PC-9 (cell line): ENCODE measurements at regions not wholly inside any gene's neighbourhood (a gene's known extent, or its start where the extent isn't known, plus 50 kb on each side); places are given as distances from the start of the nearest gene placed in this dataset.

Experiments used
- BruUV-seq: library from RNA; stranded (reverse); fragments of 400-500 nt; replicated peaks from 2 replicates; lab custom pipeline; 2021; lab: Mats Ljungman, UMichigan
- CTCF ChIA-PET: fragments of 300-600 bp; sonication (Branson Sonifier 250); formaldehyde crosslinking; loops from one replicate; lab custom pipeline; 2022; ENCODE audit warnings: antibody characterized with exemption; lab: Charles Lee
- POLR2A ChIA-PET: fragments of 300-600 bp; sonication (Branson Sonifier 250); formaldehyde crosslinking; loops from one replicate; lab custom pipeline; 2022; ENCODE audit warnings: antibody characterized with exemption; ENCODE audit not compliant: unreplicated experiment; lab: Charles Lee
- DNase-seq, 2 experiments: peaks; one replicate each; pipeline versions ENCODE4 v3.0.0 to v3.0.0-alpha.2; 2015 to 2022; ENCODE audit warnings: mixed read lengths in 1 of 2
- H2AFZ ChIP-seq: fragments of 200-600 bp; sonication (generic); 2 replicates; pipeline ENCODE4 v1.8.1; 2017; ENCODE audit warnings: antibody characterized with exemption
- H3F3A ChIP-seq: fragments of 200-600 bp; sonication (generic); 2 replicates; pipeline ENCODE4 v1.8.1; 2017; ENCODE audit warnings: antibody characterized with exemption, mild to moderate bottlenecking, low read depth; ENCODE audit not compliant: insufficient read depth
- H3K27ac ChIP-seq: fragments of 200-600 bp; sonication (generic); 2 replicates; pipeline ENCODE4 v1.6.1; 2016; ENCODE audit warnings: mixed run types
- H3K27me3 ChIP-seq: fragments of 200-600 bp; sonication (generic); 2 replicates; pipeline ENCODE4 v1.6.1; 2016; ENCODE audit warnings: low read depth, mixed run types; ENCODE audit not compliant: insufficient read depth
- H3K36me3 ChIP-seq: fragments of 200-600 bp; sonication (generic); 2 replicates; pipeline ENCODE4 v1.6.1; 2016; ENCODE audit warnings: low read depth, mixed run types
- H3K4me1 ChIP-seq: fragments of 200-600 bp; sonication (generic); replicated peaks from 2 replicates; pipeline ENCODE4 v1.6.1; 2016; ENCODE audit warnings: mixed run types; ENCODE audit not compliant: insufficient read depth
- H3K4me2 ChIP-seq: fragments of 200-600 bp; sonication (generic); 2 replicates; pipeline ENCODE4 v1.6.1; 2017; ENCODE audit warnings: mixed run types
- H3K4me3 ChIP-seq: fragments of 200-600 bp; sonication (generic); 2 replicates; pipeline ENCODE4 v1.6.1; 2016; ENCODE audit warnings: mixed run types
- H3K79me2 ChIP-seq: fragments of 200-600 bp; sonication (generic); 2 replicates; pipeline ENCODE4 v1.6.1; 2017; ENCODE audit warnings: low read depth, mixed run types
- H3K9me2 ChIP-seq: fragments of 200-600 bp; sonication (generic); 2 replicates; pipeline ENCODE4 v1.8.1; 2017; ENCODE audit warnings: mild to moderate bottlenecking; ENCODE audit not compliant: insufficient read depth
- H3K9me3 ChIP-seq: fragments of 200-600 bp; sonication (generic); 2 replicates; pipeline ENCODE4 v1.8.1; 2016; ENCODE audit warnings: low read depth; ENCODE audit not compliant: insufficient read depth
- H4K20me1 ChIP-seq: fragments of 200-600 bp; sonication (generic); 2 replicates; pipeline ENCODE4 v1.8.1; 2017; ENCODE audit not compliant: insufficient read depth
- CTCF ChIP-seq: fragments of 200-600 bp; sonication (generic); conservative IDR thresholded peaks from 2 replicates; pipeline ENCODE4 v1.6.1; 2017; ENCODE audit warnings: mixed run types, antibody characterized with exemption, mild to moderate bottlenecking, moderate library complexity
- EZH2 ChIP-seq: fragments of 200-600 bp; sonication (generic); IDR thresholded peaks from 2 replicates; pipeline ENCODE4 v1.8.0; 2017; ENCODE audit warnings: antibody characterized with exemption, low read depth
- intact Hi-C: fragments of 100-400 bp; cut with micrococcal nuclease; formaldehyde crosslinking; loops from one replicate; pipeline ENCODE4 v1.10.0; 2022; ENCODE audit not compliant: unreplicated experiment

- H3K4me3 ChIP-seq: no peak overlapping the region
- H3K27ac ChIP-seq: no peak overlapping the region
- no peaks in the 10 kb centered on the region for H3K4me1 ChIP-seq
- TF ChIP-seq CTCF (no peak), EZH2 (no peak)
- BruUV-seq: no TSS peak
- no peak for DNase-seq
- no peaks in the 10 kb centered on the region; the same call in 1 of the 2 replicates for H3K9me2 ChIP-seq
- H3F3A ChIP-seq: no peaks in the 10 kb centered on the region
- no peaks in the 10 kb centered on the region for H3K79me2 ChIP-seq
- no peaks in the 10 kb centered on the region for H3K27me3 ChIP-seq
- no peaks in the 10 kb centered on the region for H3K36me3 ChIP-seq
- H3K9me3 ChIP-seq: no peaks in the 10 kb centered on the region
- ChIA-PET CTCF (no interaction called here), POLR2A (no interaction called here)
- intact Hi-C loops: no loop called here
- H2AFZ ChIP-seq: no peak overlapping the region
- H4K20me1 ChIP-seq: no peaks in the 10 kb centered on the region
- H3K4me2 ChIP-seq: no peak overlapping the region
Observed at GRCh38 chr9:99614341-99614740, 207.3 kb upstream of the NR4A3 start.

GRCh38 chr9:99621040-99621439, 200.6 kb upstream of the NR4A3 start:
- CTCF ChIA-PET: no interaction called here
- BruUV-seq: no TSS peak
- Histone ChIP-seq H3K27me3 (no peaks in the 10 kb centered on the region), H3F3A (no peaks in the 10 kb centered on the region), H4K20me1 (no peaks in the 10 kb centered on the region), H3K9me3 (no peaks in the 10 kb centered on the region), H3K4me1 (no peaks in the 10 kb centered on the region), H3K9me2 (no peaks in the 10 kb centered on the region; the same call in 1 of the 2 replicates), H3K4me2 (no peak overlapping the region), H3K4me3 (no peak overlapping the region), H3K79me2 (no peaks in the 10 kb centered on the region), H3K36me3 (no peaks in the 10 kb centered on the region), H3K27ac (no peak overlapping the region), H2AFZ (no peak overlapping the region)
- TF ChIP-seq CTCF (no peak), EZH2 (no peak)
- no peak for DNase-seq
- intact Hi-C loops: no loop called here
- POLR2A ChIA-PET: no interaction called here

GRCh38 chr9:99622679-99623078, 199.0 kb upstream of the NR4A3 start:
- Histone ChIP-seq H3K36me3 (no peaks in the 10 kb centered on the region), H3K4me1 (no peaks in the 10 kb centered on the region), H3K9me3 (no peaks in the 10 kb centered on the region), H3K4me2 (no peak overlapping the region), H3F3A (no peaks in the 10 kb centered on the region), H3K4me3 (no peak overlapping the region), H3K9me2 (no peaks in the 10 kb centered on the region), H3K27ac (no peak overlapping the region), H3K27me3 (no peaks in the 10 kb centered on the region), H4K20me1 (no peaks in the 10 kb centered on the region), H2AFZ (no peak overlapping the region), H3K79me2 (no peaks in the 10 kb centered on the region)
- intact Hi-C loops: no loop called here
- ChIA-PET POLR2A (no interaction called here), CTCF (no interaction called here)
- no TSS peak for BruUV-seq
- no peak for DNase-seq
- TF ChIP-seq EZH2 (no peak), CTCF (no peak)
